Pancreas (tissue), 10 donors: ENCODE measurements at regions not wholly inside any gene's neighbourhood (a gene's known extent, or its start where the extent isn't known, plus 50 kb on each side); places are given as distances from the start of the nearest gene placed in this dataset.

Source experiments
- ATAC-seq, 4 donors: fragments of 200-7000 bp; cut with Tn5 transposase; one replicate each; pipeline versions ENCODE4 v1.8.0 to v1.9.1; 2020; ENCODE audit warnings: mild to moderate bottlenecking in 4 of 4, moderate library complexity in 4 of 4
- DNase-seq, 6 donors: peaks; one replicate each; pipeline ENCODE4 v3.0.0-alpha.2; 2020
- FAIRE-seq: peaks from 2 replicates; lab custom pipeline; 2012; peaks lifted over from hg19 to GRCh38; lab: Jason Lieb, UNC
- H3K27ac ChIP-seq, 4 donors: fragments of 200-600 bp; sonication (generic); 1 replicate in 3 of 4; 2 replicates in 1 of 4; pipeline versions ENCODE4 v1.5.0 to v1.8.0; 2020
- H3K27me3 ChIP-seq, 4 donors: fragments of 200-600 bp; one replicate each; pipeline ENCODE4 v1.8.0; 2021
- H3K36me3 ChIP-seq, 3 donors: fragments of 200-600 bp; sonication (generic) in 1 of 3; one replicate each; pipeline versions ENCODE4 v1.5.0 to v1.8.0; 2020 to 2021
- H3K4me1 ChIP-seq, 3 donors: fragments of 200-600 bp; one replicate each; pipeline ENCODE4 v1.8.0; 2021
- H3K4me3 ChIP-seq, 4 donors: fragments of 200-600 bp; sonication (generic) in 2 of 4; one replicate each; pipeline versions ENCODE4 v1.5.0 to v1.8.0; 2020 to 2021
- H3K9me3 ChIP-seq, 4 donors: fragments of 200-600 bp; one replicate each; pipeline ENCODE4 v1.8.0; 2021
- WGBS, 2 donors: extraction: QIAGEN DNeasy Blood & Tissue Kit; methylation state at CpG; one replicate each; pipeline ENCODE4 v1.1.7; 2013; 5-methylcytosine and 5-hydroxymethylcytosine counted together
- intact Hi-C, 3 donors: fragments of 100-400 bp; cut with DNase I; formaldehyde crosslinking; loops; one replicate each; pipeline versions ENCODE4 v1.11.1 to v1.14.2; 2022
- TF ChIP-seq, protein P1 (sequence below), 4 donors: fragments of 200-600 bp; sonication (generic) in 3 of 4; IDR thresholded peaks; one replicate each; pipeline versions ENCODE4 v1.5.0 to v1.8.0; 2021; ENCODE audit warnings: antibody characterized with exemption in 4 of 4
- donor health status: healthy with polysubstance abuse.
- donor health status: DM: no; HTN: no; CAD: no; lungs with moderate emphysema.
- donor health status: DM: no; HTN: no; CAD: no.
- donor health status: control.
- donor health status: control.
- donor health status: Bipolar disorder and iron deficiency.
- donor health status: DM: yes; HTN: yes; CAD: no.
- donor health status: DM: no; HTN: no; CAD: no.
- donor health status: DM: no; HTN: no; CAD: no.
- donor health status: DM: yes; HTN: yes; CAD: no.

DNA sequence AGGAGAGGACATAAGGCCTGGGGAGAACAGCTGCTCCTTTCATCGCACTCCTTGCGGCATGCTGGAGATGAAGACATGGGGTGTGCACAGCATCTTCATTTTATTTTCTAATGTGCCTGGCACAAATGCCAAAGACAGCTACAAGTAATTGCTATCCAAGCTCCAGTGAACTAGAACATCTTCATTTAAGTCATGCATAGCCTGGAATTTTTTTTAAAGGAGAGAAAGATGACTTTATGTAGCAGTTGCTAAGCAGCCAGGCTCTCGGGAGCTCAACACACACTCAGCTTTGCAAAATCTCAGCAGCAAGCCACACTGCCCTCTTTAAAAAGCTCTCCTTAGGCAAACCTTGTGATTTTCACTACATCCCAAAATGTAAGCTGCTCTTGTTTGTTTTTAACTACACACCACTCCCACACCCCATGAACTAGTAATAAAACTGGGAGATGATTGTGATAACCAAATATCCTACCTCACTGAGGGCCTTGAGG lies 164.5 kb upstream of the POU2AF2 start:
- DNase-seq (no peak), ATAC-seq (no peak), FAIRE-seq (no peak)
- Histone ChIP-seq H3K9me3 (no peaks in the 10 kb centered on the region), H3K27me3 (no peaks in the 10 kb centered on the region), H3K27ac (no peak overlapping the region), H3K36me3 (no peaks in the 10 kb centered on the region), H3K4me3 (no peak overlapping the region), H3K4me1 (no peaks in the 10 kb centered on the region)
- intact Hi-C loops: no loop called here
- TF ChIP-seq, protein P1, sequence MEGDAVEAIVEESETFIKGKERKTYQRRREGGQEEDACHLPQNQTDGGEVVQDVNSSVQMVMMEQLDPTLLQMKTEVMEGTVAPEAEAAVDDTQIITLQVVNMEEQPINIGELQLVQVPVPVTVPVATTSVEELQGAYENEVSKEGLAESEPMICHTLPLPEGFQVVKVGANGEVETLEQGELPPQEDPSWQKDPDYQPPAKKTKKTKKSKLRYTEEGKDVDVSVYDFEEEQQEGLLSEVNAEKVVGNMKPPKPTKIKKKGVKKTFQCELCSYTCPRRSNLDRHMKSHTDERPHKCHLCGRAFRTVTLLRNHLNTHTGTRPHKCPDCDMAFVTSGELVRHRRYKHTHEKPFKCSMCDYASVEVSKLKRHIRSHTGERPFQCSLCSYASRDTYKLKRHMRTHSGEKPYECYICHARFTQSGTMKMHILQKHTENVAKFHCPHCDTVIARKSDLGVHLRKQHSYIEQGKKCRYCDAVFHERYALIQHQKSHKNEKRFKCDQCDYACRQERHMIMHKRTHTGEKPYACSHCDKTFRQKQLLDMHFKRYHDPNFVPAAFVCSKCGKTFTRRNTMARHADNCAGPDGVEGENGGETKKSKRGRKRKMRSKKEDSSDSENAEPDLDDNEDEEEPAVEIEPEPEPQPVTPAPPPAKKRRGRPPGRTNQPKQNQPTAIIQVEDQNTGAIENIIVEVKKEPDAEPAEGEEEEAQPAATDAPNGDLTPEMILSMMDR (IDR thresholded peaks at IDR 0.05): no peak
- 85 to 91% methylated on average over 3 of the region's 3 CpGs for WGBS, 2 donors

DNA sequence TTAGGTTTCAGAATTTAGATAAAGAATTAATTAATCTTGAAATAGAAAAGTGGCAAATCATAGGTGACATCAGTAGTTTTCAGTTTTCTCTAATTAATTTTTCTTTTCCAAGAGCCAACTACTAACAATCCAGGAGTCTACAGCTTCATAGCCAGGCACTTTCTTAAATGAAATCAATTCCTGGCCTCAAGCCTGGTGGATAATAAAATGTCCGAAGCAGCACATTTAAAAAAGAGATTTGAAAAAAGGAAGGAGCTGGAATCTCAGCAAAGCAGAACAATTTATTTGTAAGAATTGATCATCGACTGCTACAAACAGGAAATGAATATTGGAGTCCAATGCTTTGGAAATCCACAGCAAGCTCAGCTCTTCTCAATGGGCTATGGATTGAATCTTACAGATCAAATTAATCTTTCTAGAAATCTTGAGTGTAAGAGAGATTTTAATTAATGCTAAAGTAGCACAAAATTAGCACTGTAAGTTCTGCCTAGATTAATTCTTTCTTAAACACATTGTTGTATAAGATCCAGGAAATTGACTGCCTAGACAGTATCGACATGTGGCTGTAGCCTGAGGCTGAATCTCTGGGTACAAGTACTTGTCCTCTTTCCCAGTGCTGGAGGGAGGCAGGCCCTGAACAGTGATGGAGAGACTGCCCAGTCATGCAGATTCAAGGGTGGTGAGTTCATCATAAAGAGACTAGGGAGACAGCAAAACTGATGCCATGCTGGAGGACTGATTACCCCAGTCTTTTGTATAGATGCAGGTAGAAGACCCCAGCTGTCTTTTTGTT lies 167.8 kb upstream of the POU2AF2 start:
- TF ChIP-seq, protein P1 (IDR thresholded peaks at IDR 0.05): no peak
- intact Hi-C loops: no loop called here
- Histone ChIP-seq H3K36me3 (no peaks in the 10 kb centered on the region), H3K4me1 (no peaks in the 10 kb centered on the region), H3K9me3 (no peaks in the 10 kb centered on the region), H3K4me3 (no peak overlapping the region), H3K27ac (no peak overlapping the region), H3K27me3 (no peaks in the 10 kb centered on the region)
- DNase-seq: no peak
- no peak for ATAC-seq
- 56 to 62% methylated on average over 3 of the region's 3 CpGs for WGBS, 2 donors
- FAIRE-seq: no peak

DNA sequence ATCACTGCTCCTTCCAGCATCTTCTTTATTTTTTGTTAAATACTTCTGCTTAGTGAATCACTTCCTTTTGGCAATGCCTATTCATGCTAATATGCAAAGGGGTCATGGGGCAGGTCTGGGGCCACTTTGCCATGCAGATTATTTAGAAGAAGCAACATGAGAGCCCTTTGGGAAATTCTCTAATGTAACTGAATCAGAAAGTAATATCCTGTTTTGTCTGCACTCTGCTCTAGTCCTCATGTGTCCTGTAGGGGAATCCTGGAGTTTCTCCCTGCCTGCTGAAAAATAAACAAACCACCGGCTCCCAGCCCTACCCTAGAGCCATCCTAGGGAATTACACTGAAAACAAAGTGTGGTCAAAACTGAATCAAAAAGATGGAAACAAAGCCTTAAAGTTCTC lies 176.5 kb upstream of the POU2AF2 start:
- ATAC-seq: no peak

DNA sequence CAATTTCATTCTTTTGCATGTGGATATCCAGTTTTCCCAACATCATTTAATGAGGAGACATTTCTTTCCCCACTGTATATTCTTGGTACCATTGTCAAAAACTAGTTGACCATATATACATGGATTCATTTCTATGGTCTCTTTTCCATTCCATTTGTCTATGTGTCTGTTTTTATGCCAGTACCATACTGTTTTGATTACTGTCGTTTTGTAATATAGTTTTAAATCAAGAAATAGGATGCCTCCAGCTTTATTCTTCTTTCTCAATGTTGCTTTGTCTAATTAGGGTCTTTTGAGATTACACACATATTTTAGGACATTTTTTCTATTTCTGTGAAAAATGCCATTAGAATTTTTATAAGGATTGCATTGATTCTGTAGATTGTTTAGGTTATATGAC lies 177.5 kb upstream of the POU2AF2 start:
- Histone ChIP-seq H3K9me3 (no peaks in the 10 kb centered on the region), H3K4me3 (no peak overlapping the region), H3K27ac (no peak overlapping the region), H3K4me1 (no peaks in the 10 kb centered on the region), H3K36me3 (no peaks in the 10 kb centered on the region), H3K27me3 (no peaks in the 10 kb centered on the region)
- intact Hi-C loops: no loop called here
- WGBS, 2 donors: 68 to 80% methylated on average over 1 of the region's 1 CpG
- DNase-seq: no peak
- ATAC-seq: no peak
- FAIRE-seq: no peak
- TF ChIP-seq, protein P1 (IDR thresholded peaks at IDR 0.05): no peak

More for the DNA sequence above, 176.5 kb upstream of the POU2AF2 start:
- FAIRE-seq (no peak), DNase-seq (no peak)
- intact Hi-C loops: no loop called here
- H3K27me3 ChIP-seq: no peaks in the 10 kb centered on the region
- H3K36me3 ChIP-seq: no peaks in the 10 kb centered on the region
- no peak overlapping the region for H3K4me3 ChIP-seq
- H3K27ac ChIP-seq: no peak overlapping the region
- H3K9me3 ChIP-seq: no peaks in the 10 kb centered on the region
- 9 to 10% methylated on average over 1 of the region's 1 CpG for WGBS, 2 donors
- H3K4me1 ChIP-seq: no peaks in the 10 kb centered on the region
- TF ChIP-seq, protein P1 (IDR thresholded peaks at IDR 0.05): no peak

DNA sequence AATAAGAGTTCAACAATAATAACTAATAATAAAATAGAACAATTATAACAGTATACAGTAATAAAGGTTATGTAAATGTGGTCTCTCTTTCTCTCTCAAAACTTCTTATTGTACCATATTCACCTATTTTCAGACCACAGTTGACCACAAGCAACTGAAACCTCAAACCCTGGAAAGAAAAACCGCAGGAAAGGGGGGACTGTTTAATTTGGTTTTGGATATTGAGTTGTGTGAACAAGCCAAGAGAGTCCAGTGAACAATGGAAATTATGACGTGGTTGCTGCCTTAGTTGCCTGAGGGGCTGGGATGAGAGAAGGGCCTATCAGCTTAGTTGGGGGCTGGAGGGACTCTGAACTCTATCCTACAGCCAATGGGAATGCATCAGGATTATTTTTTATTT lies 178.7 kb upstream of the POU2AF2 start:
- intact Hi-C loops: no loop called here
- WGBS, 2 donors: 52 to 69% methylated on average over 2 of the region's 2 CpGs
- Histone ChIP-seq H3K9me3 (no peaks in the 10 kb centered on the region), H3K4me3 (no peak overlapping the region), H3K4me1 (no peaks in the 10 kb centered on the region), H3K36me3 (no peaks in the 10 kb centered on the region), H3K27me3 (no peaks in the 10 kb centered on the region), H3K27ac (no peak overlapping the region)
- no peak for ATAC-seq
- no peak for FAIRE-seq
- TF ChIP-seq, protein P1 (IDR thresholded peaks at IDR 0.05): no peak
- no peak for DNase-seq
